ENCODE measurements at regions not wholly inside any gene's neighbourhood (a gene's known extent, or its start where the extent isn't known, plus 50 kb on each side); places are given as distances from the start of the nearest gene placed in this dataset.
"Not testable (repeated sequence)": the region's sequence is repeated elsewhere in the genome, so short reads cannot be mapped to it uniquely, and the experiment has no call there.

- in situ Hi-C loops (cut with HindIII; ENCODE audit: low sequenced_read_pairs) = no loop called here
- DNase-seq (ENCODE audit: low spot score) = no peak
Observed at GRCh38 chr4:13678186-13678924, 50.8 kb upstream of the BOD1L1 start.

DNA sequence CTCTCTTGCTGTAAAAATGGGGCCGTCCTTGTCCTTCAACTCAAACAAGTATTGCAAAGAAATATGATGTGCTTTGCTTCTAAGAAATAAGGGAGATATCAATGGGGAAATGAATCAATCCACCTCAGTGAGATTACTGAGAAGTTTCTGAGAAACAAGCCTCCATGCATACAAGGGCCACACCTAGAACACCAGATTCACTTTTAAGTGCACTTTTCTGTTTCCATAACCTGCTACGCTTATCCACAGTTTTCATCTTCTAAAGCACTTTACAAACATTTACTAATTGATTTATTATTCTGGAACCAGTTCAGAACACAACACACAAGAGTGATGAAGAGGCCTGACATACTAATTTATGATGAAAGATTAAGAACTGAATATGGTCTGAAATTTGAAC is 54.0 kb upstream of the BOD1L1 start:
- in situ Hi-C loops (cut with HindIII; ENCODE audit: low sequenced_read_pairs) = no loop called here
- DNase-seq (ENCODE audit: low spot score) = no peak

GRCh38 chr4:13694256-13694655 is 66.7 kb upstream of the BOD1L1 start:
- DNase-seq (ENCODE audit: low spot score) = no peak
- in situ Hi-C loops (cut with HindIII; ENCODE audit: low sequenced_read_pairs) = no loop called here

- in situ Hi-C loops (cut with HindIII; ENCODE audit: low sequenced_read_pairs) = no loop called here
- no peak for DNase-seq (ENCODE audit: low spot score)
Observed at GRCh38 chr4:13698296-13698695, 70.8 kb upstream of the BOD1L1 start.

- no peak for DNase-seq (ENCODE audit: low spot score)
- in situ Hi-C loops (cut with HindIII; ENCODE audit: low sequenced_read_pairs) = no loop called here
Observed at GRCh38 chr4:13700021-13700857, 72.7 kb upstream of the BOD1L1 start.

GRCh38 chr4:13700858-13701140 is 73.3 kb upstream of the BOD1L1 start:
- in situ Hi-C loops (cut with HindIII; ENCODE audit: low sequenced_read_pairs); DNase-seq (ENCODE audit: low spot score): not testable (repeated sequence)

DNA sequence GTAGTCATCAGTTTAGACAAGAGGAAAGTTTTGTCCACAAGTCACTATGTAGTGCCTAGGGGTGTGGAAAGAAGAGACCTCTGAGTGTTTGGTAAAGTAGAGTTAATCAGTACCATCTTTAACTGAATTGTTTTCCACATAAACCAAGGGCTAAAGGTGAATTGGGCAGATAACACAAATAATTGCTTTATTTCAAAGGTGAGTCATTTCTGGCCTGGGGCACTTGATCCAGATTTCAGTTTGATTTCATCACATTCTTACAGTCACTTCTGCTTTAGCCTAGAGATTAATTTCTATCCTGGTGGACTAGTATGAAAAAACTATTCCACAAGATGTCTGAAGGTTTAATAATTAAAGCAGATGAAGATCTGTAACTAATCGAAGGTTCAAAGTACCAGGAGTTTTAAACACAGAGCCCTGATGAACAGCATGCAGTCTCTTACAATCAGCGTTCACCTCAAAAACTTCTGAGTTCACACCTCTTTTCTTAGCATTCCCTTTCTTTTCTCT is 74.5 kb upstream of the BOD1L1 start:
- no peak for DNase-seq (ENCODE audit: low spot score)
- in situ Hi-C loops (cut with HindIII; ENCODE audit: low sequenced_read_pairs) = no loop called here

DNA sequence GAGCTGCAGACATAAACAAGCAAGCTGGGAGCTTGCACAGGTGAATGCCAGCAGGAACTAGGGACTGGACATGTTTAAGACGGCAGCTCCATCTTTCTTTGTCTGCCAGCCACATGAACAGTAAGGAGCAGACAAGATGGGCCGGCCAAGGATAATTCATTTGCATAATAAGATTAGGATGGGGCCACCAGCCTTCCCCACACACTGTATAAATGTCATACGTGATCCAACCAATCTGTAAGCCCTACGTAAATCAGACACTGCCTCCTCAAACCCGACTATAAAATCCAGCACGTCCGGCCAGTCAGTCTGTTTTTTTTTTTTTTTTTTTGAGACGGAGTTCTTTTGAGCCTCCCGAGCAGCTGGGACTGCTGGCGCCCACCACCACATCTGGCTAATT is 75.6 kb upstream of the BOD1L1 start:
- no peak for DNase-seq (ENCODE audit: low spot score)
- in situ Hi-C loops (cut with HindIII; ENCODE audit: low sequenced_read_pairs) = no loop called here

DNA sequence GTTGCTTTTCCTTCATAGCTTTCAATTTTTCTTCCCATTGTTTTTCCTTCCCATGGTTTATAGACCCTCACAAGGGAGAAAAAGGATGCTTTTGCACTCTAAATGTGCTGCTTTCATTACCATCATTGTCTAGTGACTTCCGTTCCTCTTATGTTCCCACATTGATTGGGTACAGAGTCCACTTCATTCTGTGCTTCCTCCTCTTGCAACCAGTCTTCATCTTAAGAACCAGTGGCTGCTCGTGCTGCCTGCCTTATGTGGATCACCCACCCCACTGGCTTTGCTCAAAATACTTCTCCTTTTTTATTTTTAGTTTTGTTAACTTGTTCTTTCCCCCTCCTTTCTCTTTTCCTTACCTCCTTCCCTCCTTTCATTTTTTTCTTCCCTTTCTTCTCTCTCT is 76.5 kb upstream of the BOD1L1 start:
- in situ Hi-C loops (cut with HindIII; ENCODE audit: low sequenced_read_pairs) = no loop called here
- no peak for DNase-seq (ENCODE audit: low spot score)

GRCh38 chr4:13704761-13705160 is 77.2 kb upstream of the BOD1L1 start:
- in situ Hi-C loops (cut with HindIII; ENCODE audit: low sequenced_read_pairs) = no loop called here
- no peak for DNase-seq (ENCODE audit: low spot score)

- in situ Hi-C loops (cut with HindIII; ENCODE audit: low sequenced_read_pairs) = no loop called here
- peak; percentile 81 for DNase-seq (ENCODE audit: low spot score)
Observed at GRCh38 chr4:13705521-13706041, 78.1 kb upstream of the BOD1L1 start.

- no peak for DNase-seq (ENCODE audit: low spot score)
- in situ Hi-C loops (cut with HindIII; ENCODE audit: low sequenced_read_pairs) = no loop called here
Observed at GRCh38 chr4:13706120-13706519, 78.6 kb upstream of the BOD1L1 start.

- in situ Hi-C loops (cut with HindIII; ENCODE audit: low sequenced_read_pairs) = no loop called here
- DNase-seq (ENCODE audit: low spot score) = no peak
Observed at GRCh38 chr4:13706716-13707115, 79.2 kb upstream of the BOD1L1 start.

DNA sequence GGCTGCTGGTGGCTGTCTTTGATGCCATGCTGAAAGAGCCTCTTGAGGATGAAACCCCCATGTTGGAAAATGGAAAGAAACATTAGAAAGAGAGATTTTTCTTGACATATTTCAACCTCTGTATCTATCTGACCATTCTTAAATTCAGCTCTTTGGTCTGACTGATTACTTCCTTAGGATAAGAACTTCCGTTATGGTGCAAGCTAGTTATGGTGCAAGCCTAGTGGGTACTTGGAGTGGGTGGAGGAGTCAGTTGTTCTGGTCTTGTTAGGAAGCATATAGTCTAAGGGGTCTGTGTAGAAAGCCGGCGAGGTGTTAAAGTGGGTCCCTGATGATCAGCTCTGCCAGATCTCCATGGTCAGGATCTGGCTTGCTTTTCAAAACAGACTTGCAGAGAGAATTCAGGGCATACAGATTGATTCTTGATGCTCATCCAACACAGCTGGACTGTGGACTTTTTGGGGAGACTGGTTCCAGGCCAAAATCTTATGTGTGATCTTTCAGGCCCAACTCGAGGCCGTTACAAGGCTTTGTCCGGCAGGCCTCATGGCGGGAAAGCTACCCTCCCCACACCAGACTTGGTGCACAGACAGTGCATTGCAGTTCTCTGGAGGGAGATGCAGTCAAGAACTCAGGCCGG is 82.8 kb upstream of the BOD1L1 start:
- no peak for DNase-seq (ENCODE audit: low spot score)
- in situ Hi-C loops (cut with HindIII; ENCODE audit: low sequenced_read_pairs) = no loop called here

DNA sequence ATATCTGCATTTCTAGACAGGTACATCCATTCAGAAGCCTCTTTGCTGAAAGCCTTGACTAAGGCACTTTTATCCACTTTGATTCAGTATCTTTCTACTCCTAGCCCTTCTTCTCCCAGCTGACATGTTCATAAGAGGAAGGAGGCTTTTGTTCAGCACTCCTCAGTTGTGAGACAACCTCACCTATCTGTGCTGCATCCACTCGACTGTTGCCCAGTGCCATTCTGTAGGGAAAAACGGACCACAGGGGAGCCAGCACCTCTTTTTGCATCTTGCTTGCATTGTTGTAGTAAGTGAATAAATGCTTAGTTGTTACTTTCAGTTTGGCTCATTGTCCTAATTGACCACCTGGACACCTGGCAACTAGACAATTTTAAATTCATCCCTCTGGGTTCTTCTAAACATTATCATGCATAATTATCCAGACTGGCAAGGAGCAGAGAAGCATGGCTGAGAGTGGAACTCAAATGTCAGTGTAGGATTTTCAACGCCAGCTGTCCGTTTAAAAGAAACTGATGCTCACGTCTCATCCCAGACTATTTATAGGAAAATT is 83.8 kb upstream of the BOD1L1 start:
- in situ Hi-C loops (cut with HindIII; ENCODE audit: low sequenced_read_pairs) = no loop called here
- DNase-seq (ENCODE audit: low spot score) = peak; percentile 81

DNA sequence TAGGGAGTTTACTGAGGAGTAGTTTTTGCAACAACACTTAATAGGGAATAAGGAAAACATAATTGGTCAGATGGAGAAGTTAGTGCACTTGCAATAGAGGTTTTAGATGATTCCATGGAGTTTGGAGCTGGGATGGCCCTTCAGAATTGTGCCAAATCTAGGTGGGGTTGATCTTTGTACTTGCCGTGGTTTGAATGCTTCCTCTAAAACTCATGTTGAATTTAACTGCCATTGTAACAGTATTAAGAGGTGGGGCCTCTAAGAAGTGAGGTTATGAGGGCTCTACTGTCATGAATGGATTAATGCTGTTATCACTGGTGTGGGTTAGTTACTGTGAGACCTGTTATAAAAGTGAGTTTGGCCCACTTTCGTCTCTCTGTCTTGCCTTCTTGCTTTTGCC is 94.4 kb upstream of the BOD1L1 start:
- in situ Hi-C loops (cut with HindIII; ENCODE audit: low sequenced_read_pairs) = no loop called here
- no peak for DNase-seq (ENCODE audit: low spot score)

GRCh38 chr4:13722649-13723048 is 95.1 kb upstream of the BOD1L1 start:
- DNase-seq (ENCODE audit: low spot score) = no peak
- in situ Hi-C loops (cut with HindIII; ENCODE audit: low sequenced_read_pairs) = no loop called here

DNA sequence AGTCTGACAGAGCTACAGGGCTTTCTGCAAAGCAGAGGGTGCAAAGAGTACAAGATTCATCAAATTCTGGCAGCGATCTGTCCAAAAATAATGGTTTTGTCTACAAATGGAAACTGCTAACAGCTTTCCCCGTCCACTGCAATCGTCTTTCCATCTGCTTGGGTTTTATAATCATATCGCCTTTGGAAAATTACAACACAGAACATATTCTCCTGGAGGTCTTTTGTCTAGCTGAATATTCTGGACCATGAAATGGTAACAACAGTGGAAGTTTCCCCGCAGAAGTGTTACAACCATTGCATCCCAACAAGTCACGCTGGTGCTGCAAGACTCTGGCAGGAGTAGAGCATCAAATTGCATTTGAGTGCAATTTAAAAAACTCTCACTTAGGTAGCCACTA is 101.2 kb upstream of the BOD1L1 start:
- in situ Hi-C loops (cut with HindIII; ENCODE audit: low sequenced_read_pairs) = no loop called here
- DNase-seq (ENCODE audit: low spot score) = no peak

DNA sequence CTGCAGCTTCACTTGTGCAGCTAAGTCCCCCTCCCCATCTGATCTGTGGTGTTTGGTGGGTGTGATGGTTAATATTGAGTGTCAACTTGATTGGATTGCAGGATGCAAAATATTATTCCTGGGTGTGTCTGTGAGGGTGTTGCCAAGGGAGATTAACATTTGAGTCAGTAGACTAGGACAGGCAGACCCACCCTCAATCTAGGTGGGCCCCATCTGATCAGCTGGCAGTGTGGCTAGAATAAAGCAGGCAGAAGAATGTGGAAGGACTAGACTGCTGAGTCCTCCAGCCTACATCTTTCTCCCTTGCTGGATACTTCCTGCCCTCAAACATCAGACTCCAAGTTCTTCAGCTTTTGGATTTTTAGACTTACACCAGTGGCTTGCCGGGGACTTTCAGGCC is 103.5 kb upstream of the BOD1L1 start:
- in situ Hi-C loops (cut with HindIII; ENCODE audit: low sequenced_read_pairs) = no loop called here
- DNase-seq (ENCODE audit: low spot score) = no peak

GRCh38 chr4:13733817-13734216 is 106.3 kb upstream of the BOD1L1 start:
- DNase-seq (ENCODE audit: low spot score) = no peak
- in situ Hi-C loops (cut with HindIII; ENCODE audit: low sequenced_read_pairs) = no loop called here
